ENCODE measurements at regions not wholly inside any gene's neighbourhood (a gene's known extent, or its start where the extent isn't known, plus 50 kb on each side); places are given as distances from the start of the nearest gene placed in this dataset.

DNA sequence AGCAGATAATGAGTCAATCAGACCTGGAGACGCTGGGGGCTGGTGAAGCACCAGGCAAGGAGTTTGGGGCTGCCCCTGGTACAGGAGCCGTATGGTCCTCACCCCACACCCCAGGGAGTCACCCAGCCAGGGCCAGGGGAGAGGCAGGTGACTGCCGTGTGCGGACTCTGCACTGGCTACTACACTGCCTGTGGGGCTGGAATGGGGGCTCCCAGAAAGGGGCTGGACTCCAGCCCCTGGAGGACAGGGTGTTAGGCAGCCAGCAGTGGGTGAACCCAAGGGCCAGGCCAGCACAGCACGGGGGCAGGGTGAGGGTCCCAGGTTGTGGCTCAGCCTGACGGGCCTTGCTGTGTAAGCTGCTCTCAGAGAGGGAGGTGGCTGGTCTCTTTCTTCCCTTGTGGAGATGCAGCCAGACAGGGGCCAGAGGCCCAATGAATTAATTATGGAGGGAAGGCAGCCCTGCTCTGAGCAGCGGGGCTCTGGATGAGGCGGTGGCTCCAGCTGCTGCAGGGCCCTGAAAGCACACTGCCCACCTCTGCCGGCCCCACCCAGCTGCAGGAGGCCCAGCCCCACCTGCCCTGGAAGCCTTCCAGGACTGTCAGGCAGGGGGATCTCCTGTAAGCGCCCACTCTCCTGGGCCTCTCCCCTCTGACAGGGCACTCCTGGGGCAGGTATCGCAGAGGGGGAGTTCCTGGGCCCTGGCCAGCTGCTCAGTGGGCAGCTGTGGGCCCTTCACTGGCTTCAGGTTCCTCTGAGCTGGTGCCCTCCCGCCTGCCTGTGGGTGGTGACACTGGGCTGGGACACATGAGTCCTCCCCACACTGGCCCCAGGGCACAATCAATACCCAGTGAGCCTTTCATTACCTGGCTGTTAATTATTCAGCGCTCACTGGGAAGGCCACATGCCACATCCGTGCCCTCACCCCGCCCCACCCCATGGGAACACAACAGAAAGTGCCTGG lies 142.5 kb upstream of the C14orf180 start:
- POLR2A ChIA-PET: no interaction called here
- TF ChIP-seq, protein P1, sequence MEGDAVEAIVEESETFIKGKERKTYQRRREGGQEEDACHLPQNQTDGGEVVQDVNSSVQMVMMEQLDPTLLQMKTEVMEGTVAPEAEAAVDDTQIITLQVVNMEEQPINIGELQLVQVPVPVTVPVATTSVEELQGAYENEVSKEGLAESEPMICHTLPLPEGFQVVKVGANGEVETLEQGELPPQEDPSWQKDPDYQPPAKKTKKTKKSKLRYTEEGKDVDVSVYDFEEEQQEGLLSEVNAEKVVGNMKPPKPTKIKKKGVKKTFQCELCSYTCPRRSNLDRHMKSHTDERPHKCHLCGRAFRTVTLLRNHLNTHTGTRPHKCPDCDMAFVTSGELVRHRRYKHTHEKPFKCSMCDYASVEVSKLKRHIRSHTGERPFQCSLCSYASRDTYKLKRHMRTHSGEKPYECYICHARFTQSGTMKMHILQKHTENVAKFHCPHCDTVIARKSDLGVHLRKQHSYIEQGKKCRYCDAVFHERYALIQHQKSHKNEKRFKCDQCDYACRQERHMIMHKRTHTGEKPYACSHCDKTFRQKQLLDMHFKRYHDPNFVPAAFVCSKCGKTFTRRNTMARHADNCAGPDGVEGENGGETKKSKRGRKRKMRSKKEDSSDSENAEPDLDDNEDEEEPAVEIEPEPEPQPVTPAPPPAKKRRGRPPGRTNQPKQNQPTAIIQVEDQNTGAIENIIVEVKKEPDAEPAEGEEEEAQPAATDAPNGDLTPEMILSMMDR (IDR thresholded peaks at IDR 0.05; ENCODE audit: control extremely low read depth, extremely low read depth, low read depth, missing control alignments): no peak
- CTCF ChIA-PET: no interaction called here
- DNase-seq (ENCODE audit: extremely low spot score): peak; percentile 17

DNA sequence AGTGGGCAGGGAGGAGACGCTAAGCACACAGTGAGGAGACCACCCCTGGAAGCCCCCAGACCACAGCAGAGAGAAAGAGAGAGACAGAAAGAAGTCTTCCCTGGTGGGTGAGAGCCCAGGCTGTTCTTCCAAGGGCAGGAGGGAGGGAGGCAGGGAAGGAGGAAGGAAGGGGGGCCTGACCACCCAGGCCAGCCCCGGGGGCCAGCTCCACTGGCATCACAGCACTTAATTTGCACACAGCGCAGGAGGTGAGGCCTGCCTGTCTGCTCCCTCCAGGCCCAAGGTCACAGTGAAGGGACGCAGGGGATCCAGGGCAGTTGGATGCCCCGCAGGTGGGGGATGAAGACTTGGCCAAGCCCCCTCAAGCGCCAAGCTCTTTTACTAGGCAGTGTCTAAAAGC lies 141.9 kb upstream of the C14orf180 start:
- ChIA-PET CTCF (no interaction called here), POLR2A (no interaction called here)
- no peak for DNase-seq (ENCODE audit: extremely low spot score)
- TF ChIP-seq, protein P1 (IDR thresholded peaks at IDR 0.05; ENCODE audit: control extremely low read depth, extremely low read depth, low read depth, missing control alignments): no peak

DNA sequence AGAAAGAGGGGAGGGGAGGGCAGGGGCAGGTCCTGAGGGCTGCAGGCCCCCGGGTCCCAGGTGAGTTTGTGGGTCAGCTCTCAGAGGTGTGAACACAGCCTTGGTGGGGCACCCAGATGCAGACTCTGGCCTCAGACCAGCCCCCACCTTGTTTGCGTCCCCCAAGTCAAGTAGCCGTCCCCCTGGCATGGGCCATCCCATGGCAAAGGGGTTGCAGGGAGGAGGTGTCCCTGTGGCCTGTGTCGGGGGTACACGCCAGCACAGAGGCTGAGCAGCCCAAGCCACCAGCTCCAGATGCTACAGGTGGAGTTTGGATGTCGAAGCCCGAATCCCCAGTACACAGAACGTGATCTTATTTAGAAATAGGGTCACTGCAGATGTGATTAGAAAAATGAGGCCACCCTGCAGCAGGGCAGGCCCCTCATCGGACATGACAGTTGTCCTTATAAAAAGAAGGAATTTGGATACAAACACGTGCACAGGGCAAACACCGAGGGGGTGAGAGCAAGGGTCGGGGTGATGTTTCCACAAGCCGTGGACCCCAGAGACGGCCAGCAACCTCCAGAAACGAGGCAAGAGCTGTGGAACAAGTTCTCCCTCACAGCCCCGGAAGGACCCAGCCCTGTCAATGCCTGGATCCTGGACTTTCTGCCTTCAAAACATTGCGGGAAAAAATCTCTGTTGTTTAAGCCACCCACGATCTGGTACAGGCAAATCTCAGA lies 141.2 kb upstream of the C14orf180 start:
- CTCF ChIA-PET: no interaction called here
- TF ChIP-seq, protein P1 (IDR thresholded peaks at IDR 0.05; ENCODE audit: control extremely low read depth, extremely low read depth, low read depth, missing control alignments): no peak
- DNase-seq (ENCODE audit: extremely low spot score): no peak
- POLR2A ChIA-PET: no interaction called here

DNA sequence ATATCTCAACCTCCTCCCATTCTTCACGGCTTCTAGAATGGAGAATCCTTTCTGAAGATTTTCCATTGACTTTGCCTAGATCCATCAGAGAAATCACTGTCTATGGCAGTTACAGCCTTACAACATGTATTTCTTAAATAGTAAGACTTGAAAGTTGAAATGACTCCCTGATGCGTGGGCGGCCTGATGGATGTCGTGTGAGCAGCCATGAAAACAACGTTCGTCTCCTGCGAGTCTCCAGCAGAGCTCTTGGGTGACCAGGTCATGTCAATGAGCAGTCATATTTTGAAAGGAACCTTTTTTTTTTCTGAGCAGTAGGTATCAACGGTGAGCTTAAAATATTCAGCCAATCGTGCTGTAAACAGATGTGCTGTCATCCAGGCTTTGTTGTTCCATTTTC lies 139.9 kb upstream of the C14orf180 start:
- POLR2A ChIA-PET: interaction anchor here (0.6 kb wide), 1 partner anchor 524 kb away, joined by 3 read pairs; no protein-coding TSS in a partner anchor
- TF ChIP-seq, protein P1 (IDR thresholded peaks at IDR 0.05; ENCODE audit: control extremely low read depth, extremely low read depth, low read depth, missing control alignments): no peak
- CTCF ChIA-PET: interaction anchor here (0.8 to 1.7 kb wide), 2 partner anchors 13 to 362 kb away, joined by 3 to 4 read pairs; no protein-coding TSS in a partner anchor
- DNase-seq (ENCODE audit: extremely low spot score): no peak

DNA sequence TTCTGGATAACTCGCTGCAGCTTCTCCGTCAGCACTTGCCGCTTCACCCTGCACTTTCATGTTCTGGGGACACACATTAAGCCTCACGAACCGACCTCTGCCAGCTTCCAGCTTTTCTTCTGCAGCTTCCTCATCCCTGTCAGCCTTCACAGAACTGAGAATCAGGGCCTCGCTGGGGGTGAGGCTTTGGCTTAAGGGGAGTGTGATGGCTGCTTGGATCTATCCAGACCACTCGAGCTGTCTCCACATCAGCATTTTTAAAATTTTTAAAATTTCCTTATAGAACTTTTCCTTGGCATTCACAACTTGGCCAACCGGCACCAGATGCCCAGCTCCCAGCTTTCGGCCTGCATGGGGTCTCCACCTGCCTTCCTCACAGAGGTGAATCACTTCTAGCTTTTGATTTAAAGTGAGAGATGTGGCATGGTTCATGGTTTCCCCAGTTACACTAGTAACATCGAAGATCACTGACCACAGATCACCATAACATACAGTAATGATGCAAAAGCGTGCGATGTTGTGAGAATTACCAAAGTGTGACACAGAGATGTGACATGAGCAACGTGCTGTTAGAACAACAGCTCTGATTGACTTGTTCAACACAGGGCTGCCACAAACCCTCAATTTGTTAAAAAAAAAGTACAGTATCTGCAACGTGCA lies 139.1 kb upstream of the C14orf180 start:
- ChIA-PET CTCF (interaction anchor here (0.8 to 1.7 kb wide), 2 partner anchors 12 to 363 kb away, joined by 3 to 4 read pairs; no protein-coding TSS in a partner anchor), POLR2A (interaction anchor here (0.6 kb wide), 1 partner anchor 523 kb away, joined by 3 read pairs; no protein-coding TSS in a partner anchor)
- no peak for DNase-seq (ENCODE audit: extremely low spot score)
- TF ChIP-seq, protein P1 (IDR thresholded peaks at IDR 0.05; ENCODE audit: control extremely low read depth, extremely low read depth, low read depth, missing control alignments): no peak
